ENCODE measurements at regions not wholly inside any gene's neighbourhood (a gene's known extent, or its start where the extent isn't known, plus 50 kb on each side); places are given as distances from the start of the nearest gene placed in this dataset.

DNA sequence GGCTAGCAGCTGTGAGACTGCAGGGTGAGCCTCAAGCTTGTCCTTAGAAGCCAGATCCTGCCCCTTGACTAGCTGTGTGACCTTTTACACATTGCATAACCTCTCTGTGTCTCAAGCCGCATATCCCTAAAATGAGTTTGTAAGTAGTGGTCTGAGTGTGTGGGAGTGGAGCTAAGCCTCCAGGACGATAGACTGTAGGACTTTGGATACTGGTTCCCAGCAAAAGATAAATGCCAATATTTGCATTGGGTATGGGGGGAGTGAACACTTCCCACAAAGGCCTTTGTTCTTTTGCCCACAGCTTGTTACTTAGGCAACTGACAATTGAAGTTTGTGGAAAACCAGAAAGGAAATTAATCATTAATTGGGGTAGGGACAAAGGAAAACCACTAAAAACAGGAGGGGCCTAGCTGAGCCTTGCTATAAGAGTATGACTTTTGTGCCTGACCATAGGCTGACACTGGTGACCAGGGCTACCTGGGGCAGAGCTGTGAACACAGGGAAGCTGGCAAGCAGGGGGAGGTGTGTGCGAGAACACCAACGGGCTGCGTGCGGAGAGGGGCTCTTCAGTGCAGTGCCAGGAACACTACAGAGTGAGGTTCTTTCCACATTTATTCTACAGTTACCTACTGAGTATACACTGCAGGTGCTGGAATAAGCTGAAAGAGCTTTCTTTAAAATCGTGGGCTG, 102.4 kb upstream of the ETV3 start:
- H3K27ac Mint-ChIP-seq: no peak overlapping the region
- H3K36me3 Mint-ChIP-seq (ENCODE audit: low read depth): no peaks in the 10 kb centered on the region
- H3K9me3 Mint-ChIP-seq: no peaks in the 10 kb centered on the region
- H3K4me1 Mint-ChIP-seq (ENCODE audit: low read depth): no peaks in the 10 kb centered on the region
- no peak for DNase-seq
- H3K27me3 Mint-ChIP-seq: peaks cover 25% of the 10 kb centered on the region
- no peak overlapping the region for H3K4me3 Mint-ChIP-seq

DNA sequence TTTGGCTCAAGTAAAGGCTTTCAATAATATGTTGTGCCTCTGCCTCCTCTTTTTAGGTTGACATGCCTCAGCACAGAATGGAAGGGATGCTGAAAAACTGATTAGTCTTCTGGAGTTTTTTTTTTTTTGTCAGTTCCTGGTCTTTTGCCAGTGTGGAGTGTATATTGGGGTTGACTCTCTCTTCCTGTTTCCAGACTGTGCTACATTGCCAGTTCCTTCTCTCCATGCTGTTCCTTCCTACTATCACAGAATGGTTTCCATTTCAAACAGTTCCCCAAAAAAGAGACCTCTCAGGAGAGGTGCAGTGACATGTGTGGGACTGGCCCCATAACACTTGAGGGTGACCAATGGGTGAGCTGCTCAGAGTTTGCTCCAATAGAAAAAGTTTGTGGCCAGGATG, 101.7 kb upstream of the ETV3 start:
- H3K9me3 Mint-ChIP-seq: no peaks in the 10 kb centered on the region
- H3K27me3 Mint-ChIP-seq: peaks cover 19% of the 10 kb centered on the region
- H3K4me3 Mint-ChIP-seq: no peak overlapping the region
- H3K4me1 Mint-ChIP-seq (ENCODE audit: low read depth): no peaks in the 10 kb centered on the region
- H3K27ac Mint-ChIP-seq: no peak overlapping the region
- H3K36me3 Mint-ChIP-seq (ENCODE audit: low read depth): no peaks in the 10 kb centered on the region
- no peak for DNase-seq

DNA sequence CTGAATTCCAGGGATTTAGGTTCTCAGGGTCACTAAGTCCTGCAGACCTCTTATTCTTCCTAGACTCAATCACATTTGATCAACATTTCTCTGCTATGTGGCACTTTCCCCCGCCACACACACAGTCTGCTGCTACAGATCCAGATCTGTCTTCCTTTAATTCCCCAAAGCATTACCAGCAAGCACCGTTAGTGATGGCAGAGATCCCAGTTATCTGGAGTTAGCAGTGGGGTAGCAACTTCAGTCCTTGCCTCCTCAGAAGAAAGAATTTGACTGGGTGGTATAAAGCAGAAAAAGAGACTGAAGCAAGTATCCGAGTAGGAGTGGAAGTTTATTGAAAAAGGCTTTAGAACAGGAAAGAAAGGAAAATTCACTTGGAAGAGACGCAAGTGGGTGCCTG, 100.4 kb upstream of the ETV3 start:
- H3K27ac Mint-ChIP-seq: no peak overlapping the region
- H3K4me1 Mint-ChIP-seq (ENCODE audit: low read depth): no peaks in the 10 kb centered on the region
- H3K9me3 Mint-ChIP-seq: no peaks in the 10 kb centered on the region
- no peak overlapping the region for H3K4me3 Mint-ChIP-seq
- peaks cover 14% of the 10 kb centered on the region for H3K27me3 Mint-ChIP-seq
- H3K36me3 Mint-ChIP-seq (ENCODE audit: low read depth): no peaks in the 10 kb centered on the region
- DNase-seq: no peak

DNA sequence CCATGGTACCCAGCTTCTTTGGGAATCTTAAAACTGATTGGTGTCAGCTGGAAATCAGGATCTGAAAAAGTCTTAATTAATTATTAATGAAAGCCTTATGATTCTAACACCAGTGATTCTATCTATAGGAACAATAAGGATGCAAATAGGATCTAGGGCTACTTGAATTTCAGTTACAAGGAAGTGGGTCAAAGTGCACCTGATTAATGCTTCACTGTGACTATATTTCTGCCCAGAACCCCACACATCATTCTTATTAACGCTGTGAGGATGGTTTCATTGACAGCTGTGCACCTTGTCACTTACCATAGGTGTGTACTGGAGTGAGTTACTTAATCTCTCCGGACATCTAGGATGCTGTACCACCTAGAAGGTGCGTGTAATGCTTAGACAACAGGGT, 99.8 kb upstream of the ETV3 start:
- no peaks in the 10 kb centered on the region for H3K4me1 Mint-ChIP-seq (ENCODE audit: low read depth)
- no peak overlapping the region for H3K27ac Mint-ChIP-seq
- no peaks in the 10 kb centered on the region for H3K36me3 Mint-ChIP-seq (ENCODE audit: low read depth)
- no peaks in the 10 kb centered on the region for H3K9me3 Mint-ChIP-seq
- H3K4me3 Mint-ChIP-seq: no peak overlapping the region
- DNase-seq: no peak
- peaks cover 11% of the 10 kb centered on the region for H3K27me3 Mint-ChIP-seq

DNA sequence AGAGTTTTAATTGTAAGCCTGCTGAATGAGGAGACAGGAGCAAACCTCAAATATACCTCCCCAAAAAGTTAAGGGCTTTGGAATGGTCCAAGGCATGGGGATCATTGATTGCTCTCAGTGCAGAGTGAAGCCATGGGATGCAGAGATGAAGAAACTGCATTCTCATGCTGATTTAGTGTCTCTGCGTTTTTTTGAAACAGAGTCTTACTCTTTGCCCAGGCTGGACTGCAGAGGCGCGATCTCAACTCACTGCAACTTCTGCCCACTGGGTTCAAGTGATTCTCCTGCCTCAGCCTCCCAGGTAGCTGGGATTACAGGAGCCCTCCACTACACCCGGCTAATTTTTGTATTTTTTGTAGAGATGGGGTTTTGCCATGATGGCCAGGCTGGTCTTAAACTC, 99.3 kb upstream of the ETV3 start:
- no peak for DNase-seq
- H3K27me3 Mint-ChIP-seq: peaks cover 11% of the 10 kb centered on the region
- H3K4me3 Mint-ChIP-seq: no peak overlapping the region
- H3K4me1 Mint-ChIP-seq (ENCODE audit: low read depth): no peaks in the 10 kb centered on the region
- H3K9me3 Mint-ChIP-seq: no peaks in the 10 kb centered on the region
- H3K36me3 Mint-ChIP-seq (ENCODE audit: low read depth): no peaks in the 10 kb centered on the region
- H3K27ac Mint-ChIP-seq: no peak overlapping the region

DNA sequence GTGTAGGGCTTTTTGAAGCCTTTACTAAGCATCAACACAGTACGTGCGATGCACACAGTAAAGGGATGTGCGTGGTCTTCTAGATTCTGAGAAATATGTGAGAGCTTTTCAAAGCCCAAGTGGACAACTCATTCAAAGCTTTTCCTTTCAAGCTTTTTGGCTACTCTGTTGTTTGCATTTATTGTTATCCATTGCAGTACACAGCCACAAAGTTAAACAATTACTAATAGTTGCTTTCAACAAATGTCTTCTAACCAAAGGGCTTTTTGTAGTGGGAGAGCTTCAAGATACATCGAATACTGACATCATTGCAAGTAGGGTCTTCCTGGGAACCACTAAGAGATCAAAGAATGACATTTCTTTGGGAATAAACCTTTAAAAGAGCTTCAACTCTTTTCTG, 97.9 kb upstream of the ETV3 start:
- no peak overlapping the region for H3K4me3 Mint-ChIP-seq

DNA sequence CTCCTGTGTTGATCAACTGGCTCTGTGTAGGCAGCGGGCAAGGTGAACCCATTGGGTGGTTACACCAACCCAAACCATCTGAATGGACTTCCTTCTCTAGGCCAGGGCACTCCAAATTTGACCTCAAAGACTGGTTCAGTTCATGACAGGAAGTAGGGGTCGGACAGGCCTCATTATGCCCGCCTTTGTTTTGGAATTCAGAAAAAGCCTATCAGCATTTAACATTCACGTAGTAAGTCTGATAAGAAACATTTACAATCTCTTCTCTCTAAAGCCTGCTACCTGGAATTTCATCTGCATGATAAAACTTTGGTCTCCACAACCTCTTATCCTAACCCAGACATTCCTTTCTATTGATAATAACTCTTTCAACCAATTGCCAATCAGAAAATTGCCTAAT, 97.1 kb upstream of the ETV3 start:
- no peaks in the 10 kb centered on the region for H3K9me3 Mint-ChIP-seq
- no peak overlapping the region for H3K27ac Mint-ChIP-seq
- peaks cover 15% of the 10 kb centered on the region for H3K27me3 Mint-ChIP-seq
- H3K36me3 Mint-ChIP-seq (ENCODE audit: low read depth): no peaks in the 10 kb centered on the region
- DNase-seq: no peak
- no peaks in the 10 kb centered on the region for H3K4me1 Mint-ChIP-seq (ENCODE audit: low read depth)
- H3K4me3 Mint-ChIP-seq: no peak overlapping the region

More for the DNA sequence above, 97.9 kb upstream of the ETV3 start:
- Mint-ChIP-seq H3K27ac (no peak overlapping the region), H3K9me3 (no peaks in the 10 kb centered on the region), H3K27me3 (peaks cover 11% of the 10 kb centered on the region), H3K36me3 (ENCODE audit: low read depth) (no peaks in the 10 kb centered on the region), H3K4me1 (ENCODE audit: low read depth) (no peaks in the 10 kb centered on the region)
- DNase-seq: no peak

DNA sequence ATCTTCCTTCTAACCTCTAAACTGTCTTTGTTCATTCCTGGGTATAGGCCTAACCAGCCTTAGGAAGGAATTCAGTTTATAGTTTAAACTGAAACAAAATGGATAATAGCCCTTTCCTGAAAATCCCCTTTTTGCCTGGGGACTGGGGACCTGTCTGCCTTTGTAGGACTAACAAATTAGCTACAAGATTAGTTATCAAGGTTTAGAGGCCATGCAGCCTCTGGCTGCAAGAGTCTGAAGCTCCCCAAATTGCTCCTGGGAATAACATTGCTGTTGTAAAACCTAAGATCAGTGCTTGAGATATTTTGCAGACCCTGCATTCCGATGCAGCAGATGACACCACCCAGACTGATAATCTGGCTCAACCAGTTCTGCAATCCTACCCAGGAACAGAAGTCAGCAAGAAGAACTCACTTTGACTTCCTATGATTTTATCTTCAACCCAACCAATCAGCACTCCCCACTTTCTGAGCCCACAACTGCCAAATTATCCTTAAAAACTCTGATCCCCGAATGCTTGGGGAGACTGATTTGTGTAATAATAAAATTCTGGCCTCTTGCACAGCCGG, 96.6 kb upstream of the ETV3 start:
- H3K27ac Mint-ChIP-seq: no peak overlapping the region
- no peaks in the 10 kb centered on the region for H3K36me3 Mint-ChIP-seq (ENCODE audit: low read depth)
- H3K4me3 Mint-ChIP-seq: no peak overlapping the region
- H3K4me1 Mint-ChIP-seq (ENCODE audit: low read depth): no peaks in the 10 kb centered on the region
- no peak for DNase-seq
- H3K9me3 Mint-ChIP-seq: no peaks in the 10 kb centered on the region
- H3K27me3 Mint-ChIP-seq: peaks cover 17% of the 10 kb centered on the region

DNA sequence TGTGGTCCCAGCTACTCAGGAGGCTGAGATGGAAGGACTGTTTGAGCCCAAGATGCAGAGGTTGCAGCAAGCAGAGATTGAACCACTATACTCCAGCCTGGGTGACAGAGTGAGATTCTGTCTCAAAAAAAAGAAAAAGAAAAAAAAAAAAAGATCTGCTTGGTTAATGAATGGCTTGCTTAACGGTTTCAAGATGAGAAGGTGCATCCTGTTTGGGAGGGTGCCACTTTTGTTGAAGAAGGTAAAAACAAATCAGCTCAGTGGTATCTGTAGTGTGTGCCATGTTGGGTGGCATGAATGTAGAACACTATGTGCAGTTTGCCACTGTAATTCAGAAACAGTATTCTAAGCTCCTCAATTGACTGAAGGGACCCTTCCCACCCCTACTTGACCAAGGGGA, 94.9 kb upstream of the ETV3 start:
- DNase-seq: no peak
- Mint-ChIP-seq H3K4me1 (ENCODE audit: low read depth) (no peaks in the 10 kb centered on the region), H3K4me3 (no peak overlapping the region), H3K36me3 (ENCODE audit: low read depth) (no peaks in the 10 kb centered on the region), H3K9me3 (no peaks in the 10 kb centered on the region), H3K27me3 (peaks cover 17% of the 10 kb centered on the region), H3K27ac (no peak overlapping the region)

DNA sequence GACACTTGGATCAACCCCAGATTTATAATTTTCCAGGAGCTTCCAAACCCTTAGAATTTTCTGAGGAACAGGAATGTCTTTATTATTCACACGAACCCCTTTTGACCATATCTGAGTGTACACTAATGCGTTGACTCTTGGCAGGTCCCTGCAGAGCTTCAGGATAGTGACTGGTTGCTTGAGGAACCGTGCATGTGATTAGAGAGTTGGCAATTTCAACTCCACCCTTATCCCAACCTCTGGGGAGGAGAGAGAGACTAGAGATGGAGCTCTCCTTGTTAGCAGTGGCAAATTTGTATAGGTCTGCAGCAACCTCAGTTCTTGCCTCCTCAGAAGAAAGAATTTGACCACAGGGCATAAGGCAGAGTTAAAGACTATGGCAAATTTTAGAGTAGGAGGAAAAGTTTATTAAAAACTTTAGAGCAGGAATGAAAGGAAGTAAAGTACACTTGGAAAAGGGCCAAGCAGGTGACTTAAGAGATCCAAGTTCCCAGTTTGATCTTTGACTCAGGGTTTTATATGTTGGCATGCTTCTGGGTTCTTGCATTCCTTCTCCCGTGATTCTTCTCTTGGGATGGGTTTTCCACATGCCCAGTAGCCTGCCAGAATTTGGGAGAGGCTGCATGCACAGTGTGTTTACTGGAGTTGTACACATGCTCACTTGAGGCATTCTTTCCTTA, 93.8 kb upstream of the ETV3 start:
- H3K27me3 Mint-ChIP-seq: peaks cover 22% of the 10 kb centered on the region
- H3K4me3 Mint-ChIP-seq: no peak overlapping the region
- no peaks in the 10 kb centered on the region for H3K4me1 Mint-ChIP-seq (ENCODE audit: low read depth)

DNA sequence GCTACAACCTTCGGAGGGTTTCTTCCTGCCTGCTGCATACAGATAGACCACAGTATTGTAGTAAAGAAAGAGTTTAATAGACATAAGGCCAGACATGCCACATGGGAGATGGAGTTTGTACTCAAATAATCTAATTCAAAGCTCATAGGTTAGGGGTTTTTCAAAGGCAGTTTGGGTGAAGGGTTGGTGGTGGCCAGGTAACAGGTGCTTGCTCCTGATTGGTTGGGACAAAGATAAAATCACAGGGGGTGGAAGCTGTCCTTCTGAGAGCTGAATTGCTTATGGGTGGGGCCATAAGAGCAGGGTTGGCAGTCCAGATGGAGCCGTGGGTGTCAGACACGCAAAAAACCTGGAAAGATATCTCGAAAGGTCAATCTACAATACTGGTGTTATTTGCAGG, 92.3 kb upstream of the ETV3 start:
- H3K27ac Mint-ChIP-seq: no peak overlapping the region
- H3K36me3 Mint-ChIP-seq (ENCODE audit: low read depth): no peaks in the 10 kb centered on the region
- H3K4me1 Mint-ChIP-seq (ENCODE audit: low read depth): no peaks in the 10 kb centered on the region
- no peaks in the 10 kb centered on the region for H3K9me3 Mint-ChIP-seq
- H3K4me3 Mint-ChIP-seq: no peak overlapping the region
- DNase-seq: no peak
- peaks cover 26% of the 10 kb centered on the region for H3K27me3 Mint-ChIP-seq

More for the DNA sequence above, 93.8 kb upstream of the ETV3 start:
- H3K27ac Mint-ChIP-seq: no peak overlapping the region
- no peaks in the 10 kb centered on the region for H3K9me3 Mint-ChIP-seq
- H3K36me3 Mint-ChIP-seq (ENCODE audit: low read depth): no peaks in the 10 kb centered on the region
- DNase-seq: no peak

DNA sequence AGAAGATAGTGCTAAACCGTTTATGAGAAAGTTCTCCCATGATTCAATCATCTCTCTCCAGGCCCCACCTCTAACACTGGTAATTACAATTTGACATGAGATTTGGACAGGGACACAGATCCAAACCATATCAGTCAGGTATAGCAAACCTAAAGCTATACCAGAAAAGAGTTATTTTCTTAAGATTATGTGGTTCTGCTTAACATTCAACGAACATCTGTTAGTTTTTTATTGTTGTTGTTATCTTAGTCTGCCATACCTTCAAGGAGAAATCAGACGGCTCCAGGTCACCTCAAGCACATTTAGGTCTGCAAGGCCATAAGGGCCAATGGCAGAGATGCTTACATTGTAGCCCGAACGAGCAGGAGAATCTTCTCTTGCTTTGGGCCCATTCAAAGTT, 89.5 kb upstream of the ETV3 start:
- Mint-ChIP-seq H3K27ac (no peak overlapping the region), H3K27me3 (peaks cover 46% of the 10 kb centered on the region), H3K4me3 (no peak overlapping the region), H3K4me1 (ENCODE audit: low read depth) (no peaks in the 10 kb centered on the region), H3K36me3 (ENCODE audit: low read depth) (no peaks in the 10 kb centered on the region), H3K9me3 (no peaks in the 10 kb centered on the region)
- no peak for DNase-seq

DNA sequence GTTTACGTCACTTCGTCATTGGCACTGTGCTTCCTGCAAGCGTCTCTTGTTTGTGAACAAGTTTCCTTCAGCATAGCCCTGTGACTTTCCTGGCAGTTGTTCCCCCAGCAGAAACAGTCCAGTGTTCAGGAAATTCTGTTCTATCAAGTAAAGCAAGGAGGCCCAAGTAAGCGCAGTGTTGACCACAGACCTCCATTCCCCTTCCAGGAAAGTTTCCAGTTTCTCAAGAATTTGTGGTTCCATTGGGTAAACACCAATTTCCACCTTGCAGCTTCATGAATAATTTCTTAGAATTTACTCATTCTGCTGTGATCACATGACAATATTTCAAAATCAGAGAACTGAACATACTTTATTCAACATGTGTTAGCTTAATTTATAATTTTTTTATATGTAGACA, 88.5 kb upstream of the ETV3 start:
- Mint-ChIP-seq H3K4me1 (ENCODE audit: low read depth) (no peaks in the 10 kb centered on the region), H3K27me3 (peaks cover 48% of the 10 kb centered on the region), H3K9me3 (no peaks in the 10 kb centered on the region), H3K36me3 (ENCODE audit: low read depth) (no peaks in the 10 kb centered on the region), H3K27ac (no peak overlapping the region), H3K4me3 (no peak overlapping the region)
- DNase-seq: no peak

DNA sequence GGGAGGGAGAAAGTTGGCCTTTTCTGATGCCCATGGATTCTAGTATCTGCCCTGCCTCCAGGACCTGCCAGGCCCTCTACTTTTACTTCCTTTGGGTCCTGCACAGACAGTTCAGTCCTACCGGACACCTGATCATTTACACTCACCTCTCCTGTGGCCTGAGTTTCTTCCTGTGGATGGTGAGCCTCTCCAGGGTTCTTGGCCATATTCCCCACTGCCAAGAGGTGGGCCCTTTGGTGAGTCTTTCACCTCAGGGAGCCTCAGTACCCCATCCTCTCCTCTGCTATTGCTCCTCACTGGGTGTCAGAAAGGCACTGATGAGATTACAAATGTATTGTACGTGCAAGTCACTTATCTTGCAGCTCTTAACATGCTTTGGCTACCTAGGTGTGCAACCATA, 81.4 kb upstream of the ETV3 start:
- Mint-ChIP-seq H3K4me1 (ENCODE audit: low read depth) (no peaks in the 10 kb centered on the region), H3K9me3 (peaks cover 4% of the 10 kb centered on the region), H3K27ac (no peak overlapping the region), H3K4me3 (no peak overlapping the region), H3K27me3 (peaks cover 56% of the 10 kb centered on the region), H3K36me3 (ENCODE audit: low read depth) (no peaks in the 10 kb centered on the region)
- DNase-seq: no peak

DNA sequence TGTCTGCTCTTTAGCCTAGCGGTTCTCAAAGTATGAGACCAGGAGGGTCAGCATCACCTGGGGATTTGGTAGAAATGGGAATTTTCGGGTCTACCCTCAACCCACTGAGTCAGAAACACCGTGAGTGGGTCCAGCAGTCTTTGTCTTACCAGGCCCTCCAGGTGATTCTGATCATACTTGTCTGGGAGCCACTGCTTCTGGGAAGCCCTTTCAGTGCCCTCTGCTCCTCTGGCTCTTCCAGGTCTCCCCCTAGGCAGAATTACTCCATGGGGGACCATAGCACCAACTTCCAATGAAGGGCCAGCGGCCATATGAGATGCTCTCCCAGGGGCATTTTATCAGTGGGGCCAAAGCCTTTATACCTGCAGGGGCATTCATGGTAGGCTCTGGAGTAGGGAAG, 81.0 kb upstream of the ETV3 start:
- no peak for DNase-seq
- Mint-ChIP-seq H3K9me3 (peaks cover 7% of the 10 kb centered on the region), H3K36me3 (ENCODE audit: low read depth) (no peaks in the 10 kb centered on the region), H3K27me3 (peaks cover 52% of the 10 kb centered on the region), H3K4me1 (ENCODE audit: low read depth) (no peaks in the 10 kb centered on the region), H3K4me3 (no peak overlapping the region), H3K27ac (no peak overlapping the region)

Data from activated T-cell treated with anti-CD3 and anti-CD28 coated beads, Interleukin-2, amount 50 U/mL, for 24 hours (primary cell).